ENCODE measurements at regions not wholly inside any gene's neighbourhood (a gene's known extent, or its start where the extent isn't known, plus 50 kb on each side); places are given as distances from the start of the nearest gene placed in this dataset.
"Not testable (repeated sequence)": the region's sequence is repeated elsewhere in the genome, so short reads cannot be mapped to it uniquely, and the experiment has no call there.

DNA sequence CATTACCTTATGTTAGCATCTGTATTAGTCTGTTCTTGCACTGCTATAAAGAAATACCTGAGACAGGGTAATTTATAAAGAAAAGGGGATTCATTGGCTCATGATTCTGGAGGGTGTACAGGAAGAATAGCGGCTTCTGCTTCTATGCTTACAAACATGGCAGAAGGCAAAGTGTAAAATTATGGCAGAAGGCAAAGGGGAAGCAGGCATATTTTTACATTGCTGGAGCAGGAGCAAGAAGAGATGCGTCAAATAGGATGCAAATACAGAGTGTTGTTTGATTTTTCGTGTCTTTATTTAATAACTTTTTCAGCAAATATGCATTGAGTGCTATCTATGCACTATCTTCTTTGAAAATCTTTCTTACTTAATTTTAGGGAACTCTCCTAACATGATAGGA lies 210.7 kb upstream of the SSTR1 start:
- DNase-seq (ENCODE audit: low spot score): no peak

DNA sequence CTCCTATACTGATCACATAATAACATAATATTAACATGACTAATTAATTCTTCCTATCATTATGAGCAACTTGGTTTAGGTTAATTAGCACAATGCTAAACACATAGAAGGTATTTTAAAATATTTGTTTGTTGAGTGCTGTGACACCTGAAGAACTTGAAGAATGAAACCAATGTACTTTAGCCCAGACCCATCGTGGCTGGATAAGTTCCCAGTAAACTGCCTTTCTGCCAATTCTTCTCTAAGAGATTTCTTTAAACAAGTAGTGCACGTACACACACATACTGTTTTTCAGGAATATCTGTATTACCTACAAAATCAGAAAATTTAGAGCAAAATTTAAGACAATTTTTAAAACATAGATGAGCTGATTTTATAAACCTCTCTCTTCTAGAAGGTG lies 207.4 kb upstream of the SSTR1 start:
- DNase-seq (ENCODE audit: low spot score): no peak

DNA sequence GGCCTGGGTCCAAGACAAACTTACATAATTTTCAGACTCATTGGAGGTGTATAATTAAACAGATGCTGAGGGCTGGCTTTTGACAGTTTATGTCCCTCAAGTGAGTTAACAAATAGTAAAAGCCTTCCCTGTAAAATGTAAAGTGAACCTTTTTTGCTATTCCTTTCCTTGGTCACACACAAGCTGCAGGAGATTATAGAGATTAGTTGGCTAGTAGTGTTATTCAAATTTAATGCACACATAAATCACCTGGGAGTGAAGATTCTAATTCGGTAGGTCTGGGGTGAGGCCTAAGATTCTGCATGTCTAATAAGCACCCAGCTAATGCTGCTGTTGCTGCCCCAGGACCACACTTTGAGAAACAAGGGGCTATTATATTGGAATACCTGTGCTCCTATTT lies 206.2 kb upstream of the SSTR1 start:
- no peak for DNase-seq (ENCODE audit: low spot score)

DNA sequence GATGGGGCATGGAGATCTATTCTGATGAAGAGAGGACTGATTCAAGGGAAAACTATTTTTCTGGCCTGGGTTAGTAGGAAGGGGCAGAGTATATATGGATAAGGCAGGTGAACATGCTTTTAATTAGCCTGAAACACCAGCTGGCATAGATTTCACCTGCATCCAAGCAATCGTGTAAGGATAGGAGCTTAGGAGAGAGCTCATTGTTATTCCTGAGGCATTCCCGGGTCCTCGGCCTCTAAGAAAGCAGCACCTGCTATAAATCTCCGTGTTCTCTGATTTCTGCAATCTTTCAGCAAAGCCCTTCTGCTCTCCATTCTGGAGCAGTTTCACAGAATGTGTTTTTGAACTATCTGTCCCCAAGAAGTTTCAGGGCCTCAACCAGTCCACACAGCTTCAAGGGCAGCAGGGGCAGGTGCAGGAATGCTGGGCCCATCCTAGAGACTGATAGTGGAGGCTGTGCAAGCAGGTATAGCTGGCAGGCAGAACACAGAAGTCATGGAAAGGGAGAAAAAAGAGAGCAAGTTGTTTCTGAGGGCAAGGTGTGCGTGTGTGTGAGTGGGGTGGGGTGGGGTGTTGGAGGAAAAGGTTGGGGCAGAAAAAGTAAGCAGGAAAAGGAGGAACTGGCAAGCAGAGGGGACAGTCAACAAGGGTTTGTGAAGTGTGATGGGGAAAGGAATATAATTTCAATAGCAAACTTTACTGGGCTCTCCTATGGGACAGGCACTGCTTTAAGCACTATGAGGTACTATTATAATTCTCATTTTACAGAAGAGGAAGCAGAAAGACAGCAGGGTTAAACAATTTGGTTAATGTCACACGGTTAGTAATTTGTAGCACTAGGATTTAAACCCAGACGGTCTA lies 203.7 kb upstream of the SSTR1 start:
- no peak for DNase-seq (ENCODE audit: low spot score)

DNA sequence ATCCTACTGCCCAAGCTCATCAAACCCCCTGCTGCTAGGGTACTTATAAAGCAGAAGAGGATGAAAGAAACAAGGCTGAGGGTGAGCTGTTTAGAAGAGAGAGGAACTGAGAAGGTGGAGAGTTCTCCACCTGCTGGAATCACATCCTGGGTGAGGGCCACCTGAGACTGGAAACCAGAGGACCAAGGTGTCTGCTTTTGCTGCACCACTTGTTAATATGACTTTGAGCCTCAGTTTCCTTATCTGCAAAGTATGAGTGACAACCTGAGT lies 203.2 kb upstream of the SSTR1 start:
- no peak for DNase-seq (ENCODE audit: low spot score)

DNA sequence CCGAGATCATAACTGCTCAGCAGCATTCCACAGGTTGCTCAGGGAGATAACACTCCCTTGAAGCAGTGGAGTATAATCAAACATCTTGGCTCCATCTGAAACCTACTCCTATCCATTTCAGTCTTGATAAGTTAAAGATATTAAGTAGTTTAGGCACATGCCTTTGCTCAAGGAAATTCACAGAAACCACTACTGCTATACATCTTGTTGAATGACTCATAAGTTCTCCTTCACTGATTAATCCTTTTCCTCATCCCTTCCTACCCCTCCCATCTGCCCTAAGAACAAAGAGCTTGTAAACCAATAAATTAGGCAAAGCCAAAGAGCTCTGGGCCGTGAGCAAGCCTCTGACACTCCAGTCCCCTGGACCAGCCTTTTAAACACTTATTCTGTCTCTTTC lies 196.5 kb upstream of the SSTR1 start:
- DNase-seq (ENCODE audit: low spot score): not testable (repeated sequence)

DNA sequence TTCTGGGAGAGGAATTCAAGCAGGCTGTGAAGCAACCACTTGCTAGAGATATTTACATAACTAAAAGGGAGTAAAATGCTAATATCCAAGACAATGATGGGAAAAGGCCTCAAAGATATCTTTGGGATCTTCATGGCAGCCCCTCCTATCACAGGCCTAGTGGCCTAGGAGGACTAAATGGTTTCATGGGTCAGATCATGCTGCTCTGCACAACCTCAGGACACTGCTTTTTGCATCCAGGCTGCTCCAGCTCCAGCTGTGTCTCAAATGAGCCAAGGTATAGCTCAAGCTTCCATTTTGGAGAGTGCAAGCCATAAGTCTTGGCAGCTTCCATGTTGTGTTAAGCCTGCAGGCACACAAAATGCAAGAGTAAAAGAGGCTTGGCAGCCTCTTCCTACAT lies 195.6 kb upstream of the SSTR1 start:
- no peak for DNase-seq (ENCODE audit: low spot score)

DNA sequence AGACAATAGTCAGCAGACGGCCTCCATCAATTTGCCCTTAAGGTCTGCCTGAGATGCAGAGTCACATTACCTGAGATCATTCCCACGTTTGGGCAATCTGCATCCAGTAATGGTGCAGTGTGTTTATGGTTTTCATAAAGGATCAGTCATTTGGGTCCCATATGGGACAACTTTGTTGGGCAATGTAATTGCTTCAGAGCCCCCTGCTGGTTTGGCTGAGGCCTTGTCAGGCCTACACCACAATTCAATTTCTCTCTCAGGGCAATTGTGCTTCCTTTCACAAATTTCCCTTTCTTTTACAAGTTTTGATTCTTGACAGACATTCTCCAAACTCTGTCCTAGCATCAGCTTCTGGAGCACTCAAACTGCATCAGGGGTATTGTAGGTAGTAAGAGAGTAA lies 191.2 kb upstream of the SSTR1 start:
- DNase-seq (ENCODE audit: low spot score): no peak

DNA sequence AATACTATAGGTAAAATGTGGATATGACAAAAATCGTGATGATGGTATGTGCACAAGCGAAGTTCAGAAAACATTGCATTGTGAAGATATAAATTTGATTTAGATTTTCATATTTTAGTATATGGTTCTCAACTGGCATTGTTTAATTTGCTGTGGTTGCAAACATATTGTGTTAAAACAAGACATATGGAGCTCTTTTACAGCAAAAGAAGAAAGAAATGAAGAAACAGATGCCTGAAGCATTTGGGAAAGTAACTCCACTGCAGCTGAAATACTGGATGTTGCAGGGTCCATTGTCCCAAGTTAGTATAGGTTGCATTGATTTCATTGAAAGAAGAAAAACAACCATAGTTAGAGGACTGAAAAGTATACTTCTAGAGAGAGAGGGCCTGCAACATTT lies 185.8 kb upstream of the SSTR1 start:
- no peak for DNase-seq (ENCODE audit: low spot score)

DNA sequence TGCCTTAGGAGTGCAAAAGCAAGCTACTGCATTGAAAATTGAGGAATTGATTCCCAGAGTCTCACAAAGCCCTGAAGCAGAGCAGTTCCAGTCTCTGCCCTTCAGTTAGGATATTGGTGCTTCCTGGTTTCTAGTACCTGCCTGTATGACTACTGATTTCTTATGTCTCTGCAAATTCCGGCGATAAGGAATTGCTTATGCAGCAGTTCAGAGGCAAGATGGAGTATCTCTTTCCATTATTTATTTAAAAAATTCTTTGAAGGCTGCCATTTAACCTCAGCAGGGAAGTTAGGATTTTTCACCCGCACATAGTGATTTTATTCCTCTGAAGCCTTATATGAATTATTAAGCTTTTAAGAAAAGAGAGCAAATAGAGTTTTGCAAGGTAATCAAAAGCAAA lies 184.9 kb upstream of the SSTR1 start:
- DNase-seq (ENCODE audit: low spot score): no peak

DNA sequence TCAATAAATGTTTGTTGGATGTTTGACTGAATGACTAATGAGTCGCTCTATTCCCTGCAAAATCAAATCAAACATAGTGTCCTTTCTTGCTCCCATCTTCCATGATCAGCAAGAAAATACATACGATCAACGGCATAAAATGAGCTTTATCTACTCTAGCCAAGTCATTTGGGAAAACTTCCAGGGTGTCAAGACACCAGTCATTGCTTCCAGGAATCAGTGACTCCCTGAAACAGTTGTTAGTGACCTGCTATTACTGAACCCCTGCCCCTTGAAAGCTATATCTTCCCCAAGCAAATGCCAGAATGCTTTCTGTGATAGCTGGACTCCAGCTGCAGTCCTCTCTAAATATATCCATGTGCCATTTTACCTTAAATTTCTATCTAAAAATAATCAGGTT lies 169.5 kb upstream of the SSTR1 start:
- DNase-seq (ENCODE audit: low spot score): no peak

DNA sequence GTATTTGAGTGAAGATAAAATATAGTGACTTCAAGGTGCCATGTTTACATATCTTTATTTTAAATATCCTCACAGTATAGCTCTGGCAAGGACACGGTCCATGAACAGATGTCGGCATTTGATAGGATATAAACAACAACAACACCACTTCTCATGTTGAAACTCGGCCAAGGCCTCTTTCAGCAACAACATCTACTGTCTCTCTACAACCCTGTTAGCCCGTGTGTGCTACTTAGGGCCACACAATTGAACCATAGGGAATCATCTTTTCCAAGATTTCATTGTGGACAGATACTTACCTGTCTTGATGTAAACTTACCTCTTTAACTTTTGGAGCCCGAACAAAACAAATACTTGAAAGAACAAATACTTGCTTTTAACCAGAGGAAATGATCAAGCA lies 168.7 kb upstream of the SSTR1 start:
- no peak for DNase-seq (ENCODE audit: low spot score)

DNA sequence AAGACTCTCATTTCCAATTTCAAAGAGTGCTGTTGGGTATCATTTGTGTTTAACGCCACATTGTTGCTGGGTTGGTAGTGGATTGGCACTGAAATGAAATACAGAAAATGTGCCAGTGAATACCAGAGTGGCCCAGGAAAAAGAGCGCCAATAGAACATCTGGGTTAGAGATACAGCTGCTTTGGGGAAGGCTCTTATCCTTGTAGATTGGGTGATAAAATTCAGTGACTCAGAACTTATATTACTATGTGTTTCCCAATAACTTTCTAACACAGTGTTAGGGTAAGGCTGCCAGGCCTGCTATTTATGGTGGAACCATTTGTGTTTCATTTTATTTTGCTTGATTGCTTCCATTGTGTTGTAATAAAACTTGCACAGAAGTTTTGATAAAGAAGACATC lies 168.2 kb upstream of the SSTR1 start:
- no peak for DNase-seq (ENCODE audit: low spot score)

DNA sequence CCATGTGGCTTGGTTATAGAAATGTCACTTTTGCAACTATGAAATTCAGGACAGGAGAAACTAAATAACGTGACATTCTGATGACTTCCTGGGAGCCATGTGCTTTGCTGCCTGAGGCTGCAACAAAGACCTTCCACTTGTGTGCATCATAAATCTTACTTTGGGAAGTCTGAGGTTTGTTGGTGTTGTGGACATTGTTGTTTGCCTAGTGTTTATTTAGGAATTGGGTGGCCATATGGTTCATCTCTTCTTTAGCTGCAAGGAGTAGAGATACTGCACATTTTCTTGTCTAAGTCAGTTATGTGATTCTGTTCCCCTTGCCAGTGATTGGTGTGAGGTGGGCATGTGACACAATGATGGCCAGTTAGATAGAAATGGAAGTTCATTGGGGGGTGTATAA lies 167.3 kb upstream of the SSTR1 start:
- DNase-seq (ENCODE audit: low spot score): no peak

DNA sequence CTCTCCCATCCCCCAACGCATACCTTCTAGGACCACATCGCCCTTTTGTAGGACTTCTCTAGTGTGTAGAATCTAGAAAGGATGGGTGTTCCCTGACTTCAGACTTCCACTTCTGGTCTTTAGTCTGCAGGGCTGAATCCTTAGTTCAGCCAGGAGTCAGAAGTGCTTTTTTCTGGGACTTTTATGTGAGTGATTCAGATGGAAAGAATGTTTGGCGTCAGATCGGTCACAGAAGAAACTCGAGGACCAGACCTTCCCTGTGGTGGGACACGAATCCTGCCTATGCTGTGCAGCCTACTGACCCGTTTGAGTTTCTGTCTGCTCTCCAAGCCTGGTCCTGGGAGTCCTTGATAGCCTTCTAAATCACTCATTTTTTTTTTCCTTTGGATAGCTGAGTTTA lies 165.4 kb upstream of the SSTR1 start:
- DNase-seq (ENCODE audit: low spot score): no peak

DNA sequence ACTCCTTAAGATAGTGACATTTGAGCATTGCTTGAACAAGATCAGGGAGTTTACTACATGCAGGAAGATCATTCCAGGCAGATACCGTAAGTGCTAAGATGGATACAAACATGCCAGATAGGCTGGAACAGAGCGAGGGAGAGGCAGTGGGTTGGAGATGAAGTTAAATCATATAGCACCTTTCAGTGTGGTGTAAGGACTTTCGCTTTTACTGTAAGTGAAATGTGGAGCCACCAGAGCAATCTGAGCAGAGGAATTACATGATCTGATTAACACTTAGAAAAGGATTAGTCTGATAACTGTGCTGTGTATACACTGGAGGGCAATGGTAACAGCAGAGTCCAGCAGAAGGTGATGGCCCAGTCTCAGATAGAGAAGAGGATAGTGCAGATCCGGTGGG lies 163.0 kb upstream of the SSTR1 start:
- no peak for DNase-seq (ENCODE audit: low spot score)

DNA sequence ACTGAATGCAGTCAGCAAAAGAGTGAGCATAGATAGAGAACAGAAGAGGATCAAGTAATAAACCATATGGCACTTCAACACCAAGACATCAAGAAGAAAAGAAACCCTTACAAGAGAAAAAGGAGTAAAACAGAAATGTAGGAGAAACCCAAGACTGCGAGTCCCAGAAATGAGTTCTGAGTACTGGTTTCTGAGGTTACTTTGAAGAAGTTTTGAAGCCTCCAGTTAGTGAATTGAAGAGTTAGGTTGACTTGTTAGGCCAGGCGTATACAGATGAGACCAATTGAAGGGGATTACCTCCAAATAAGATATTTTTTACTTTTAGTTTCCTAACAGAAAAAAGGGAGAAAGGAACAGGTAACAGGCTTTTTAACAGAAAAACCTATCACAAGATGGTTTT lies 162.2 kb upstream of the SSTR1 start:
- no peak for DNase-seq (ENCODE audit: low spot score)

DNA sequence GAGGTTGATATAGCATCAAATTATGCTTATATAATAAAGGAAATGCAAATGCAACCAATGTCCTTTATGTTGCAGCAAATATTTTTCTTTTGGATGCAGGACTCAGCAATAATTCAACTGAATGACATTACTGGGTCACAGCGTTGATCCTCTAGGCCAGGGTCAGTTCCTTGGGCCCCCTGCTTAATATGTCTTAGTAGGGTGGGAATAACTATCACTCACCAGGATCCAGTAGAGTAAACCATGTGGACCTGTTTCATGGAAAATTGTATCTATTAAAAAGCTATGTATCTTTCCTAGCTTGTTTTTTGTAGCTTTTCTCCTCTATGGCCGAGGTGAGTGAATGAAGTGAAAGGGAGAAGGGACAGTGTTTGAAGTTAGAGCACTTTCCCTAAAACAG lies 161.5 kb upstream of the SSTR1 start:
- no peak for DNase-seq (ENCODE audit: low spot score)

DNA sequence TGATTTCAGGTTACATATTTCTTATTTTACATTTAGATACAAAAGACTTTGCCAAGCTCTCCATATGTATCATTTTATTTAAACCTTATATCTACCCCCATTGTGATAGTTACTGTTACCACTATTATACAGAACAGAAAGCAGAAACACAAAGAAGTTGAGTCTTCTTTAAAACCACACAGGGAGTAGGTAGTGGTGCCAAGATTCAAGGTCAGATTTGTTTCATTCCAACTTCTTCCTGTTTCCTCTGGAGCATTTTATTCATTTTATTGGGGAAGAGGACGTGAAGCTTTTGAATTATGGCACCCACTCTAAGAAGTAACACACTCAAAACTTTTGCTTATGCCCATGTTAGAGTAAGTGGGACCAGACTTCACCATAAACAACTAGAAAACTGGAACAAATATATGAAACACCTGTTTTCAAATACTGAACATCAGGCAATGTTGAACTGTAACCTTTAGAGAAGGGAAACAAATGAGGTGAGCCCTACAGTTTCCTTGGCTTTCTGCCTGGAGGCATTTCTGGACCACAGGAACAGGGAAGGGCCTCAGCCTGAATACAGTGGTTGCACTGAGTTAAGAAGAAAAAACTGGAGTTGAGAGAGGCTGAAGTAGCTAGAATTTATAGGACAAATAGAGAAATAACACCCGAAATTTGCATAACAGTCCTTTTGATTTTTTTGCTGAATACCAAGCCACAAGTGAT lies 160.4 kb upstream of the SSTR1 start:
- no peak for DNase-seq (ENCODE audit: low spot score)

DNA sequence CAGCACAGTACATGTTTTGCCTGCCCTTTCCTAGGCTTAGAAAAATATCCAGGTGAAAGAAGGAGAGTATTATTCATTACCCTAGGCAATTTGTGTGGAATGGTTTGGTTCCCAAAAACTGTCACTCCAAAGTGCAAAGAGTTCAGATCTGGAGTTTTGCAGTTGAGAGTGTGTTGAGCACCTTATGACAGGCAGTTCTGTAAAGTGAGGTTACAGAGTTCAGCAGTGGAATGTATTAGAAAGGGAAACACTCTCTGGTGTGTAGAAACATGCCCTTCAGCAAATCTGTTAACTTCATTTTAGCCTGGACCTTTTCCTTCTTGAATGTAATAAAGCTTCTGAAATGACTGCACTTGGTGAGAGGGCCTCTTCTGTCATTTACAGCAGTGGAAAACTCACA lies 154.0 kb upstream of the SSTR1 start:
- no peak for DNase-seq (ENCODE audit: low spot score)

DNA sequence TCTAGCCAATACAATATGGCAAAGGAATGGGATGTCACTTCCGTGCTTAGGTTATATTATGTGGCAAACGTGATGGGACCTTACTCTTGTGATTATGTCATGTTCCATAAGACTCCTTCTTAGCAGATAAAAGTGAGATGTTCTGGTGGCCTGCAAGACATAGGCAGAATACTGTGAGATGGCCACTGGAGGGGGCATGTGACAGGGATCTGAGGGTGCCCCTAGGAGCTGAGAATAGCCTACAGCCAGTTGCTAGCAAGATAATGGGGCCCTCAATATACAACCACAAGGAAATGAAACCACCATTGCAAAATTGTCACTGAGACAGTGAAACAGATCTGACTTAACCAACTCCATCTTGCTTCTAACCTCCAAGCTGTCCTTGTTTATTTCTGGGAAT lies 151.4 kb upstream of the SSTR1 start:
- DNase-seq (ENCODE audit: low spot score): no peak

DNA sequence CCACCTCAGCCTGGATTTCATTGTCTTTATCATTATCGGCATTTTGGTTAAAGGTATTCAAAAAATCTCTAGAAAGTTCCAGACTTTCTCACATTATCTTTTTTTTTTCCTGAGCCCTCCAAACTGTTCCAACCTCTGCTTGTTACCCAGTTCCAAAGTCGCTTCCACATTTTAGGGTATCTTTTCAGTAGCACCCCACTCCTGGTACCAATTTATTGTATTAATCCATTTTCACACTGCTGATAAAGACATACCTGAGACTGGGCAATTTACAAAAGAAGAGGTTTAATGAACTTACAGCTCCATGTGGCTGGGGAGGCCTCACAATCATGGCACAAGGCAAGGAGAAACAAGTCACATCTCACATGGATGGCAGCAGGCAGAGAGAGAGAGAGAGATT lies 145.5 kb upstream of the SSTR1 start:
- DNase-seq (ENCODE audit: low spot score): not testable (repeated sequence)

DNA sequence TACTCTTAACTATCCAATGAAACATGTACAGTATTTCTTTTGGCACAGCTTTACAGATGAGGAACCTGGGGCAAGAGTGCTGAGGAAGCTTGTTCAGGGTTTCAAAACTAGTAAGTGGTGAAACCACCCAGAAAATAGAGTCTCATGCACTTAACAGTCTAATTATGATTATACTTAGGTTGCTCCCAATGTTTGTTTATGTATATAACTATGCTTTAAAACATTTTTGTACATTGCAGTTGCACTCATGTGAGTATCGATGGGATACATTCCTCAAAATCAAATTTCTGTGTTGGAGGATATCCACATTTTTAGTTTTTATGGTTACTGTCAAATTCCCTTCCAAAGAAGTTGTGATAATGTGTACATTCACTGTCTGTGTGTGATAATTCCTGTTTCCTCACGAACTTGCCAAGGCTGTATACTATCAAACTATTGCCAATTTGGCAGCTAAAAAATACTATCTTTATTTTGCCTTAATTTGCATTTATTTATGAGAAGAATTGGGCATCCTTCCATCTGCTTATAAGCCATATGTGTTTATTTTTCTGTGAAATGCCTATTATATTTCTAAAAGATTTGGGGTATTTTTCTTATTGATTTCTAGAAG lies 143.9 kb upstream of the SSTR1 start:
- no peak for DNase-seq (ENCODE audit: low spot score)

All from hematopoietic multipotent progenitor cell treated with erythropoietin and hydrocortisone succinate and interleukin-3 and kit ligand, for 17 days (in vitro differentiated cells).